PC-3 (cell line): ENCODE measurements at regions not wholly inside any gene's neighbourhood (a gene's known extent, or its start where the extent isn't known, plus 50 kb on each side); places are given as distances from the start of the nearest gene placed in this dataset.

Experiments used
- EZH2 ChIP-seq: fragments of 300-600 bp; sonication (generic); IDR thresholded peaks from one replicate; pipeline ENCODE4 v1.6.1; 2017; ENCODE audit warnings: antibody characterized with exemption, mild to moderate bottlenecking, low read length; ENCODE audit not compliant: unreplicated experiment
- TF ChIP-seq, protein P1 (sequence below): fragments of 300-600 bp; sonication (generic); conservative IDR thresholded peaks from 2 replicates; pipeline ENCODE4 v1.5.1; 2017; ENCODE audit warnings: antibody characterized with exemption, low read depth, mild to moderate bottlenecking, low read length

DNA sequence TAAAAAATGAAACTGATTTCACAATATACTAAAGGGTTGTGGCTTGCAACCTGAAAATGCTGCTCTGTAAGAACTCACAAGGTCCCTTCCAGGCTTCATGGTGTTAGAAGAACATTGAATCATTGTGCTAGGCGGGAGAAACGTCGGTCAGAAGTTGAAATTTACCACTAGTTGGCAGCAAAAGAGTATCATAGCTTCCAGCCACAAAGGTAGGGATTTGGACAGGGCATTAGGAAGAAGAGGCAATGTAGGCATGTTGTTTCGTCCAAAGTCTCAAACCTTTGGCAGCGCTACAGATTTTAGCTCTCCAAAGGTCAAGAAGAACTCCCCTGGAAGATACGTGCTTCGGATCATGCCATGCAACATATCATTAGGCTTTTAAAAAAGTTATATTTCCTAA is 62.5 kb upstream of the ZP4 start:
- TF ChIP-seq, protein P1, sequence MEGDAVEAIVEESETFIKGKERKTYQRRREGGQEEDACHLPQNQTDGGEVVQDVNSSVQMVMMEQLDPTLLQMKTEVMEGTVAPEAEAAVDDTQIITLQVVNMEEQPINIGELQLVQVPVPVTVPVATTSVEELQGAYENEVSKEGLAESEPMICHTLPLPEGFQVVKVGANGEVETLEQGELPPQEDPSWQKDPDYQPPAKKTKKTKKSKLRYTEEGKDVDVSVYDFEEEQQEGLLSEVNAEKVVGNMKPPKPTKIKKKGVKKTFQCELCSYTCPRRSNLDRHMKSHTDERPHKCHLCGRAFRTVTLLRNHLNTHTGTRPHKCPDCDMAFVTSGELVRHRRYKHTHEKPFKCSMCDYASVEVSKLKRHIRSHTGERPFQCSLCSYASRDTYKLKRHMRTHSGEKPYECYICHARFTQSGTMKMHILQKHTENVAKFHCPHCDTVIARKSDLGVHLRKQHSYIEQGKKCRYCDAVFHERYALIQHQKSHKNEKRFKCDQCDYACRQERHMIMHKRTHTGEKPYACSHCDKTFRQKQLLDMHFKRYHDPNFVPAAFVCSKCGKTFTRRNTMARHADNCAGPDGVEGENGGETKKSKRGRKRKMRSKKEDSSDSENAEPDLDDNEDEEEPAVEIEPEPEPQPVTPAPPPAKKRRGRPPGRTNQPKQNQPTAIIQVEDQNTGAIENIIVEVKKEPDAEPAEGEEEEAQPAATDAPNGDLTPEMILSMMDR: peak; percentile 57
- TF ChIP-seq EZH2: no peak
